ENCODE measurements at regions not wholly inside any gene's neighbourhood (a gene's known extent, or its start where the extent isn't known, plus 50 kb on each side); places are given as distances from the start of the nearest gene placed in this dataset.

GRCh38 chr2:56133931-56134629 lies 49.7 kb upstream of the CCDC85A start:
- no peak overlapping the region for H3K27ac ChIP-seq (ENCODE audit: poor library complexity, severe bottlenecking)
- no peaks in the 10 kb centered on the region for H3K4me1 ChIP-seq (ENCODE audit: insufficient read depth, poor library complexity, severe bottlenecking)
- no peak overlapping the region for H3K4me3 ChIP-seq (ENCODE audit: severe bottlenecking)
- no peak for TF ChIP-seq CTCF (IDR thresholded peaks at IDR 0.05; ENCODE audit: poor library complexity, severe bottlenecking)
- no peaks in the 10 kb centered on the region for H3K36me3 ChIP-seq (ENCODE audit: low read depth)
- no peaks in the 10 kb centered on the region for H3K9me3 ChIP-seq (ENCODE audit: severe bottlenecking)
- H3K27me3 ChIP-seq (ENCODE audit: insufficient read depth, poor library complexity, severe bottlenecking), result no peaks in the 10 kb centered on the region
- ATAC-seq (ENCODE audit: low read depth) (no peak), DNase-seq (ENCODE audit: low spot score) (no peak)
